Muscle layer of duodenum (tissue), 2 donors: ENCODE measurements at regions not wholly inside any gene's neighbourhood (a gene's known extent, or its start where the extent isn't known, plus 50 kb on each side); places are given as distances from the start of the nearest gene placed in this dataset.

Experiments used
- H3K27ac ChIP-seq: one replicate; pipeline ENCODE4 v1.7.0; 2013; ENCODE audit warnings: mild to moderate bottlenecking, low read length
- H3K27me3 ChIP-seq: one replicate; pipeline ENCODE4 v1.7.0; 2013; ENCODE audit warnings: low read depth, mild to moderate bottlenecking, control low read depth, low read length
- H3K36me3 ChIP-seq, 2 donors: one replicate each; pipeline ENCODE4 v1.7.0; 2013; ENCODE audit warnings: low read length in 2 of 2, control low read depth in 1 of 2, mild to moderate bottlenecking in 1 of 2; ENCODE audit not compliant: insufficient read depth in 2 of 2, control insufficient read depth in 1 of 2
- H3K4me1 ChIP-seq, 2 donors: one replicate each; pipeline ENCODE4 v1.7.0; 2013; ENCODE audit warnings: low read length in 2 of 2, mild to moderate bottlenecking in 2 of 2, control low read depth in 1 of 2, moderate library complexity in 1 of 2; ENCODE audit not compliant: insufficient read depth in 2 of 2, control insufficient read depth in 1 of 2
- H3K4me3 ChIP-seq, 2 donors: one replicate each; pipeline ENCODE4 v1.7.0; 2013; ENCODE audit warnings: low read length in 2 of 2, low read depth in 1 of 2, mild to moderate bottlenecking in 1 of 2
- H3K9me3 ChIP-seq, 2 donors: one replicate each; pipeline ENCODE4 v1.7.0; 2013; ENCODE audit warnings: low read length in 2 of 2, control low read depth in 1 of 2, mild to moderate bottlenecking in 1 of 2; ENCODE audit not compliant: control insufficient read depth in 1 of 2
- donor health status: healthy.

DNA sequence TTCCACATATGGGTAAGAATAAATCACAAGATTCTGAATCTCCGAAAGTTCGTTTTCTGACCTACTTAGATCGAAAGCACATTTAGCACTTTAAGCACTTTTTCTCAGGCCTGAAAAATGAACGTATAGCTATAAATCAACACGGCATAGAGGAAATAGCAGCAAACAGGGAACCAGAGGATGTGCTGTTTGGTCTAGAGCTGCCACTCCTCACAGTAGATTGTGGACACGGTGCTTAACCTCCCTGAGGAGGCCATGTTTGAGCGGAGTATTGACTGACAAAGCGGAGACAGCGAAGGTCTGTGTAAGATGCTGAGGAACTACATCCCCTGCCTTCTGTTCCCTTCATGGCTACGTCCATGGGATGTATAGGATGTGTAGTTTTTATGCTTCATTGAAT is 452.8 kb upstream of the NCAM2 start:
- no peaks in the 10 kb centered on the region for H3K4me1 ChIP-seq
- no peaks in the 10 kb centered on the region for H3K9me3 ChIP-seq
- H3K36me3 ChIP-seq: no peaks in the 10 kb centered on the region
- H3K4me3 ChIP-seq: no peak overlapping the region
- H3K27me3 ChIP-seq: no peaks in the 10 kb centered on the region
- no peak overlapping the region for H3K27ac ChIP-seq

DNA sequence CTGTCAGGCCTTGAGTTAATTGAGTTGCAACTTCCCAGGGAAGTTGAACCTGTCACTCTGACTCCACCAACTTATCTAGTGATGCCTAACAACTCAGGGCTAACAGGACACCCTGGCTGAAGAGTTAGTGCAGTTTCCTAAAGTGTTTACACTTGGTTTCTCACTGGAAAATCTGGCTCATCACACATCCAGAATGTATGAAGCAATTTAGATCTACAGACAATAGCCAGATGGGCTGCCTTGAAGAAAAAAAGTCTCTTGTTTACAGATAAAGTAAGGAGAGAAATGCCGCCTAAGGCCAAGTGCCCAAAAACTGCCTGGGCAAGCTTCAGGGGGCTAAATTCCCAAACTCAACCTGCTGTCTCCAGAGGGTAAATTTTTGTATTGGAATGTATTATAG is 446.3 kb upstream of the NCAM2 start:
- Histone ChIP-seq H3K9me3 (no peaks in the 10 kb centered on the region), H3K4me3 (no peak overlapping the region), H3K36me3 (no peaks in the 10 kb centered on the region), H3K27me3 (no peaks in the 10 kb centered on the region), H3K4me1 (peaks cover 0 to 20% of the 10 kb centered on the region in 2 donors), H3K27ac (no peak overlapping the region)

DNA sequence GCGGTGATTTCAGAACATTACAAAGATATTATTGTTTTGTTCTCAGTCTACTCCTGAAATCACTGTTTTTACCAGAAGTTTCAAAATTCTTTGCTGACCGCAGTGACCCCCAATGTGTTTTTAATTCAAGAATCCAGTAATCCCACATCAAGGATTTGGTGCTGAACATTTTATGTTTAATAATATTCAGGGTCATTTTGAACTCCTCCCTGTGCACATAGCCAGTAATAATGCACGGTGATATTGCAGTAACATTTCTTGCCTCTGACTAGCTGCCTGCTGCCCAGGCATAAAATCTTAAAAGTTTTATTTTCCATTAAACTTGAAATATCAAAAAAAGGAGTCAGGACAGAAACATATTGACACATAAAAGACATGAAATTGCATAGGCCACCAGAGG is 443.4 kb upstream of the NCAM2 start:
- no peak overlapping the region for H3K4me3 ChIP-seq
- no peaks in the 10 kb centered on the region for H3K36me3 ChIP-seq
- H3K27ac ChIP-seq: no peak overlapping the region
- no peaks in the 10 kb centered on the region for H3K27me3 ChIP-seq
- peaks cover 0 to 20% of the 10 kb centered on the region in 2 donors for H3K4me1 ChIP-seq
- H3K9me3 ChIP-seq: no peaks in the 10 kb centered on the region

- Histone ChIP-seq H3K9me3 (no peaks in the 10 kb centered on the region), H3K36me3 (no peaks in the 10 kb centered on the region), H3K27ac (no peak overlapping the region), H3K4me1 (no peaks in the 10 kb centered on the region), H3K4me3 (no peak overlapping the region), H3K27me3 (no peaks in the 10 kb centered on the region)
Observed at GRCh38 chr21:20570824-20571232, 427.4 kb upstream of the NCAM2 start.

GRCh38 chr21:20572582-20572981 is 425.6 kb upstream of the NCAM2 start:
- H3K27ac ChIP-seq: no peak overlapping the region
- no peaks in the 10 kb centered on the region for H3K36me3 ChIP-seq
- H3K27me3 ChIP-seq: no peaks in the 10 kb centered on the region
- no peak overlapping the region for H3K4me3 ChIP-seq
- no peaks in the 10 kb centered on the region for H3K9me3 ChIP-seq
- no peaks in the 10 kb centered on the region for H3K4me1 ChIP-seq

DNA sequence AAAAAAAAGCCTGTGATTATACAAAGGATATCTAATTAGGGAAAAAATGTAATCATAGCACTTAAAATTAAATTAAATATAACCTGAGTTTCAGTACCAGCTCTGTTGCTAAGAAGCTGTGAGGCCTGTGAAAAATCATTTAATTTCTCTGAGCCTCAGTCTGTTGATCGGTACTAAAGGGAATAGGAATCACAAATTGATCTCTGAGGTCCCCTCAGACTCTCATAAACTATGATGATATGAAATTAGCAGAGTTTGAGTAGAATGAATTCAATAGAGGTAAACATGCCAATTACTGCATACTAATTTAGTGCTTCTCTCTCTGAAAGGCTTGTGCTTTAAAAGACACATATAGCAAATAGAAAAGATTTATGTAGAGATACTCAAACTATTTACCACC is 416.8 kb upstream of the NCAM2 start:
- no peak overlapping the region for H3K4me3 ChIP-seq
- no peaks in the 10 kb centered on the region for H3K27me3 ChIP-seq
- H3K9me3 ChIP-seq: no peaks in the 10 kb centered on the region
- H3K36me3 ChIP-seq: no peaks in the 10 kb centered on the region
- H3K4me1 ChIP-seq: no peaks in the 10 kb centered on the region
- H3K27ac ChIP-seq: no peak overlapping the region

GRCh38 chr21:20591284-20591683 is 406.9 kb upstream of the NCAM2 start:
- Histone ChIP-seq H3K4me1 (no peaks in the 10 kb centered on the region), H3K9me3 (peaks cover 0 to 2% of the 10 kb centered on the region in 2 donors), H3K27ac (no peak overlapping the region), H3K27me3 (no peaks in the 10 kb centered on the region), H3K36me3 (no peaks in the 10 kb centered on the region), H3K4me3 (no peak overlapping the region)

- Histone ChIP-seq H3K9me3 (peaks cover 0 to 2% of the 10 kb centered on the region in 2 donors), H3K4me3 (no peak overlapping the region), H3K4me1 (no peaks in the 10 kb centered on the region), H3K27ac (no peak overlapping the region), H3K36me3 (no peaks in the 10 kb centered on the region), H3K27me3 (no peaks in the 10 kb centered on the region)
Observed at GRCh38 chr21:20592463-20592862, 405.7 kb upstream of the NCAM2 start.

DNA sequence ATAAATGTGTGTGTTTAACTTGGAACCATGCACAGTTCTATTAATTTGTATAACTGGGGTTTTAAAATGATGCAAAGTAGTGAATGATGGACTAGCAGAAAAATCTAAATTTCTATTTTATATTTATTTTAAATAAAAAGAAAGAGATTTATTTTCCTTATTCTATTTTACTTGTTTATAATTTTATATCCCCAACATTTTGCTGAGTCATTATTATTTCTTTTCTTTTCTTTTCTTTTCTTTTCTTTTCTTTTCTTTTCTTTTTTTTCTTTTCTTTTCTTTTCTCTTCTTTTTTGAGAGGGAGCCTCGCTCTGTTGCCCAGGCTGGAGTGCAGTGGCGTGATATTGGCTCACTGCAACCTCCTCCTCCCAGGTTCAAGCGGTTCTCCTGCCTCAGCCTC is 395.0 kb upstream of the NCAM2 start:
- Histone ChIP-seq H3K9me3 (no peaks in the 10 kb centered on the region), H3K4me3 (no peak overlapping the region), H3K27ac (no peak overlapping the region), H3K27me3 (no peaks in the 10 kb centered on the region), H3K4me1 (no peaks in the 10 kb centered on the region), H3K36me3 (no peaks in the 10 kb centered on the region)

GRCh38 chr21:20611008-20611407 is 387.2 kb upstream of the NCAM2 start:
- no peaks in the 10 kb centered on the region for H3K4me1 ChIP-seq
- H3K4me3 ChIP-seq: no peak overlapping the region
- no peaks in the 10 kb centered on the region for H3K27me3 ChIP-seq
- no peak overlapping the region for H3K27ac ChIP-seq
- H3K9me3 ChIP-seq: no peaks in the 10 kb centered on the region
- no peaks in the 10 kb centered on the region for H3K36me3 ChIP-seq

DNA sequence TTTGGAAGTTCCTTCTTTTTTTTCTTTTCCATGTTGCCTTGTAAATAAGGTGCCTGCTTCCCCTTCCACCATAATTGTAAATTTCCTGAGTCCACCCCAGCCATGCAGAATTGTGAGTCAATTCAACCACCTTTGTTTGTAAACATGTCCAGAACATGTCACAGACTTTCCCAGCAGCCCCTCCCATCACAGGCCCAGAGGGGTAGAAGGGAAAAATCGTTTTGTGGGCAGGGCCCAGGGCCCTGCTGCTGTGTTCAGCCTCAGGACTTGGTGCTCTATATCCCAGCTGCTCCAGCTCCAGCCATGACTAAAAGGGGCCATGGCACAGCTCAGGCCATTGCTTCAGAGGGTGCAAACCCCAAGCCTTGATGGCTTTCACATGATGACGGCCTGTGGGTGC is 384.6 kb upstream of the NCAM2 start:
- H3K4me3 ChIP-seq: no peak overlapping the region
- H3K27me3 ChIP-seq: no peaks in the 10 kb centered on the region
- H3K4me1 ChIP-seq: no peaks in the 10 kb centered on the region
- H3K27ac ChIP-seq: no peak overlapping the region
- H3K36me3 ChIP-seq: no peaks in the 10 kb centered on the region
- no peaks in the 10 kb centered on the region for H3K9me3 ChIP-seq

DNA sequence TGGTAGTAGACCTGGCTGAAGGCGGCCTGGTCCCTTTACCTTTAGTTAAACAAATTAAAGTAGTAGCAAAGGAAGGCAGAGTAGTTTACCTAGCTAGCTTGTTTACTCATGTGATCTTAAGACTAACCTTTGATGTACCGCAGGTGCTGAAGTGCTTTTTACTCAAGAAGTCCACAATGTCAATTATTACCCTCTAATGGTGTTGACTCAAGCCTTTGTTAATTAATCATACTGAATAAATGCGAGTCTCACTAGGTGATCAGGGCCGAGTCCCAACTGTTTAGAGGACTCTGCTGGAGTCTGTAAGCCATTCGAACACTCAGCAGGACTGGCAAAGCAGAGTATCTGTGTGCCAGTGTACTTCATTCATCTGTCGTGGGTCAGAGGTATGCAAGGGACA is 381.1 kb upstream of the NCAM2 start:
- no peaks in the 10 kb centered on the region for H3K36me3 ChIP-seq
- no peaks in the 10 kb centered on the region for H3K4me1 ChIP-seq
- no peaks in the 10 kb centered on the region for H3K27me3 ChIP-seq
- H3K4me3 ChIP-seq: no peak overlapping the region
- H3K9me3 ChIP-seq: no peaks in the 10 kb centered on the region
- H3K27ac ChIP-seq: no peak overlapping the region
